LNCaP clone FGC (cell line): ENCODE measurements at regions not wholly inside any gene's neighbourhood (a gene's known extent, or its start where the extent isn't known, plus 50 kb on each side); places are given as distances from the start of the nearest gene placed in this dataset.

Experiments used
- DNase-seq: peaks from one replicate; pipeline ENCODE4 v3.0.0-alpha.2; 2011; ENCODE audit warnings: low read depth
- H3K4me3 ChIP-seq: 2 replicates; pipeline ENCODE4 v1.5.1; 2011; ENCODE audit warnings: mild to moderate bottlenecking, low read depth, low read length, control low read depth
- TF ChIP-seq, protein P1 (sequence below): IDR thresholded peaks from 2 replicates; pipeline ENCODE4 v1.5.1; 2012; ENCODE audit warnings: mild to moderate bottlenecking; ENCODE audit not compliant: control insufficient read depth, insufficient read depth; ENCODE audit errors: extremely low read depth

DNA sequence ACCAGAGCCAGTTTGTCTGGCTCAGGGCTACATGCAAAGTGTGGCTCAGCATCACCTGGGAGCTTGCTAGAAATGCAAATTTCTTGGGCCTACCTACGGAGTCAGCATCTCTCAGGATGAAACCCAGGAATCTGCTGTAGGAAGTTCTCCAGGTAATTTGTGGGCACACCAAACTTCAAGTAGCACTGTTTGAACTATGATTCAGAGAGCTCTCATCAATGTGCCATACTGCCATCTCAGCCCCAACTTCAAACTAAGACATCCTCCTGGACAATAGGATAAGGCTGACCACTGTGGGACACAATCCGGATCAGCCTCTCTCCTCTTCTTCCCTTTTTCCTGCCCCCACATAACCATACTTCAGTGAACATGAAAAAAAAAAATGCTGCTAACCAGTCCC lies 374.5 kb downstream of the METTL15 start:
- no peak for DNase-seq
- H3K4me3 ChIP-seq: no peak overlapping the region
- TF ChIP-seq, protein P1, sequence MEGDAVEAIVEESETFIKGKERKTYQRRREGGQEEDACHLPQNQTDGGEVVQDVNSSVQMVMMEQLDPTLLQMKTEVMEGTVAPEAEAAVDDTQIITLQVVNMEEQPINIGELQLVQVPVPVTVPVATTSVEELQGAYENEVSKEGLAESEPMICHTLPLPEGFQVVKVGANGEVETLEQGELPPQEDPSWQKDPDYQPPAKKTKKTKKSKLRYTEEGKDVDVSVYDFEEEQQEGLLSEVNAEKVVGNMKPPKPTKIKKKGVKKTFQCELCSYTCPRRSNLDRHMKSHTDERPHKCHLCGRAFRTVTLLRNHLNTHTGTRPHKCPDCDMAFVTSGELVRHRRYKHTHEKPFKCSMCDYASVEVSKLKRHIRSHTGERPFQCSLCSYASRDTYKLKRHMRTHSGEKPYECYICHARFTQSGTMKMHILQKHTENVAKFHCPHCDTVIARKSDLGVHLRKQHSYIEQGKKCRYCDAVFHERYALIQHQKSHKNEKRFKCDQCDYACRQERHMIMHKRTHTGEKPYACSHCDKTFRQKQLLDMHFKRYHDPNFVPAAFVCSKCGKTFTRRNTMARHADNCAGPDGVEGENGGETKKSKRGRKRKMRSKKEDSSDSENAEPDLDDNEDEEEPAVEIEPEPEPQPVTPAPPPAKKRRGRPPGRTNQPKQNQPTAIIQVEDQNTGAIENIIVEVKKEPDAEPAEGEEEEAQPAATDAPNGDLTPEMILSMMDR: no peak

GRCh38 chr11:28481616-28482480 lies 373.7 kb downstream of the METTL15 start:
- TF ChIP-seq, protein P1: no peak
- H3K4me3 ChIP-seq: no peak overlapping the region
- no peak for DNase-seq

DNA sequence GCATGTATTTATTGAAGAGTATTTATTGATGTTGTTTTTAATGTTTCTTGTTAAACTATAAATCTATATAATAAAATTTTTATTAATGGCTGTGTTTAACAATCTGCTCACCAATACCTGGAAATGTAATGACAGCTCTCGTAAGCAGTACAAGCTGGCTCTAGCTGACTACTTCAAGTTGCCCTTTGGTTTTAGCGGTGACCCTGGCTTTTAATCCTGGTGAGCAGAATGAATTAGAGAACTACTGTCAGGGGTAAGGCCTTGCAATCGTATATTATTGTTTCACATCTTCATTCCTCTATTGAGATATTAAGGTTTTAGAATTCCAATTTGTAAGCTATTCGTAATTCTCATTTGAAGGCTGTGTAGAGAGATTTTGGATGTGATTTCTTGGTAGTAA lies 372.2 kb downstream of the METTL15 start:
- DNase-seq: peak; percentile 34
- H3K4me3 ChIP-seq: no peak overlapping the region
- TF ChIP-seq, protein P1: no peak

DNA sequence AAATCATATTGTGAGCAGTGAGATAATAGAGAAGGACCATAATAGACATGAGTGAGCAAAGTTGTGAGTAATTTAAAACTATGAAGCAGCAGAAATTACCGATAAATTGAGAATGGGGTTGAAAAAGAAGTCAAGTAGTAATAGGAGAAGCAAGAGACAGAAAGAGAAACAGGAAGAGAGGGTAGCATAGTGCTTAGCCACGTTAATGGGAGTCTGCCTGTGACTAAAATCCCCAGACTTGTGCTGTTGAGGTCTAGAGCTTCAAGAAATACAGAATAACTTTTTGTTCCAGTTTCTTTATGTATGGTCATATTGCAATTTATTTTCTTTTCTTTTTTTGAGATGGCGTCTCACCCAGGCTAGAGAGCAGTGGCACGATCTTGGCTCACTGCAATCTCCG lies 368.7 kb downstream of the METTL15 start:
- no peak for DNase-seq
- H3K4me3 ChIP-seq: no peak overlapping the region
- TF ChIP-seq, protein P1: no peak

GRCh38 chr11:28476049-28476448 lies 367.9 kb downstream of the METTL15 start:
- TF ChIP-seq, protein P1: no peak
- no peak overlapping the region for H3K4me3 ChIP-seq
- no peak for DNase-seq

DNA sequence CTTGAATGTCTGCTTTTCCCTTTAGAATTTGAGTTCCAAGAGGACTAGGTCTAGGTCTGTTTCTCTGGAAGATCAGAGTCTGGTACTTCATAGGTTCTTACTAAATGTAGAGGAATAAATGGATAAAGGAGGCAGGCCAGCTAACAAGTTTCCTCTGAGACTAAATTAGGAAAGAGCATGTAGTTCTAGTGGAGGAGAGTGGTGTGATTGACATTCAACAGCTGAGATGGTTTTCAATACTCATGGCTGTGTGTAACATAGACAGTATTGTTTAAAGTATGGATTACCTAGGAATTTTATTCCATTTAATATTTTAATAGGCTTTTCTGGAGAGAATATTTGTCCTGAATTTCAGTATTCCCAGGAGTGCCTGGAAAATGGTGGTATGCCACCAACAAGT lies 364.7 kb downstream of the METTL15 start:
- no peak overlapping the region for H3K4me3 ChIP-seq
- no peak for DNase-seq
- TF ChIP-seq, protein P1: no peak

DNA sequence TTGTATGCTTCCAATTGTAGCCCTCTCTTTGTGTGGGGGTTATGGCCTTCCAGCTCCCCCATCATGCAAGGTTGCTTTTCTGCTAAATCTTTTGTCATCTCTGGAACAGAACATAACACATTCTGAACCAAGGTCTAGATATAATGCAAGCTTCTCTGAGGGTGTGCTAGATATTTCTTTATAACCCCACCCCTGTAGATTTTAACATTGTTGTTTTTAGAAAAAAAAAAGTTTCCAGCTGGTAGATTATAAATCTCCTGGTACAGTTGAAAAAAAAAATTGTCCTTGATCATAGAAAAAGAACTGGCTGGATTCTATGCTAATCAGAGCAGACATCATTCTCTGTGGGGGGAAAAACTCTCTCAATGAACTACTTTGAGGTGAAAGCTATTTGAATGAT lies 363.3 kb downstream of the METTL15 start:
- no peak for DNase-seq
- no peak overlapping the region for H3K4me3 ChIP-seq
- TF ChIP-seq, protein P1: no peak
